A549 (cell line): ENCODE measurements at regions not wholly inside any gene's neighbourhood (a gene's known extent, or its start where the extent isn't known, plus 50 kb on each side); places are given as distances from the start of the nearest gene placed in this dataset.

Experiments used
- ATAC-seq, 2 experiments: fragments of 200-7000 bp in 1 of 2; fragments of >200 bp in 1 of 2; cut with Nextera tagmentation in 1 of 2; cut with Tn5 transposase in 1 of 2; 3 replicates each; pipeline versions ENCODE4 v1.8.0 to v1.9.1; 2018 to 2020; ENCODE audit warnings: mild to moderate bottlenecking in 1 of 2, moderate library complexity in 1 of 2
- CTCF ChIA-PET: fragments of 300-600 bp; sonication (Branson Sonifier 250); formaldehyde crosslinking; extraction: SDS; loops from one replicate; lab custom pipeline; 2021; ENCODE audit warnings: antibody characterized with exemption, inconsistent platforms; lab: Yijun Ruan, JAX
- POLR2A ChIA-PET: fragments of 350-600 bp; formaldehyde crosslinking; extraction: SDS; loops from one replicate; lab custom pipeline; 2021; ENCODE audit warnings: antibody characterized with exemption, inconsistent platforms; lab: Yijun Ruan, JAX
- DNase-seq, 2 experiments: peaks; one replicate each; pipeline versions ENCODE4 v3.0.0 to v3.0.0-alpha.2; 2011 to 2016; ENCODE audit warnings: low read depth in 1 of 2, low spot score in 1 of 2
- FAIRE-seq: peaks from 2 replicates; lab custom pipeline; 2011; peaks lifted over from hg19 to GRCh38; lab: Jason Lieb, UNC
- H3K27ac ChIP-seq, 2 experiments: fragments of >200 bp; sonication (Bioruptor Twin); formaldehyde crosslinking; 3 replicates each; pipeline ENCODE4 v1.5.1; 2016 to 2017
- H3K4me1 ChIP-seq: fragments of >200 bp; sonication (Bioruptor Twin); formaldehyde crosslinking; 3 replicates; pipeline ENCODE4 v1.6.1; 2016
- H3K4me2 ChIP-seq: fragments of >200 bp; sonication (Bioruptor Twin); formaldehyde crosslinking; 3 replicates; pipeline ENCODE4 v1.6.1; 2016
- H3K4me3 ChIP-seq: fragments of >200 bp; sonication (Bioruptor Twin); formaldehyde crosslinking; 3 replicates; pipeline ENCODE4 v1.5.1; 2016
- H3K9me3 ChIP-seq: fragments of >200 bp; sonication (Bioruptor Twin); formaldehyde crosslinking; 3 replicates; pipeline ENCODE4 v1.6.1; 2016
- ATOH8 ChIP-seq: fragments of 250-450 bp; sonication (Bioruptor Pico); IDR thresholded peaks from 2 replicates; pipeline ENCODE4 v1.5.0; 2020; ENCODE audit warnings: low read depth, mild to moderate bottlenecking, moderate library complexity
- BHLHE40 ChIP-seq: IDR thresholded peaks from 2 replicates; pipeline ENCODE4 v1.6.1; 2012; ENCODE audit warnings: low read depth, low read length, inconsistent platforms
- CEBPB ChIP-seq, 2 experiments: fragments of >200 bp in 1 of 2; sonication (Bioruptor Twin) in 1 of 2; formaldehyde crosslinking in 1 of 2; IDR thresholded peaks; 2 replicates each; pipeline ENCODE4 v1.6.1; 2012 to 2016
- CHD4 ChIP-seq: fragments of 200-600 bp; sonication (generic); IDR thresholded peaks from 2 replicates; pipeline ENCODE4 v1.6.1; 2016; ENCODE audit warnings: antibody characterized with exemption, mild to moderate bottlenecking, borderline replicate concordance
- EHMT2 ChIP-seq: fragments of 200-600 bp; sonication (generic); IDR thresholded peaks from 2 replicates; pipeline ENCODE4 v1.6.1; 2016; ENCODE audit warnings: antibody characterized with exemption, low read depth, mild to moderate bottlenecking, moderate library complexity
- EP300 ChIP-seq, 2 experiments: fragments of >200 bp; sonication (Bioruptor Twin); formaldehyde crosslinking; IDR thresholded peaks; 2 replicates in 1 of 2; 3 replicates in 1 of 2; pipeline ENCODE4 v1.6.1; 2016 to 2017
- HES2 ChIP-seq: fragments of >200 bp; sonication (Bioruptor Twin); formaldehyde crosslinking; IDR thresholded peaks from 2 replicates; pipeline ENCODE4 v1.6.1; 2016
- HOXB5 ChIP-seq: fragments of 250-450 bp; sonication (Bioruptor Pico); IDR thresholded peaks from 2 replicates; pipeline ENCODE4 v1.5.0; 2020; ENCODE audit warnings: mild to moderate bottlenecking, moderate library complexity
- KDM1A ChIP-seq: fragments of 200-600 bp; sonication (generic); IDR thresholded peaks from 2 replicates; pipeline ENCODE4 v1.6.1; 2016; ENCODE audit warnings: low read depth, mild to moderate bottlenecking
- KDM5A ChIP-seq: fragments of 200-600 bp; sonication (generic); IDR thresholded peaks from 2 replicates; pipeline ENCODE4 v1.6.1; 2016; ENCODE audit warnings: antibody characterized with exemption, mild to moderate bottlenecking
- MAFK ChIP-seq: fragments of 450-650 bp; IDR thresholded peaks from 2 replicates; pipeline ENCODE4 v1.6.1; 2014; ENCODE audit not compliant: partially characterized antibody
- MAX ChIP-seq: IDR thresholded peaks from 2 replicates; pipeline ENCODE4 v1.6.1; 2012
- MYC ChIP-seq: IDR thresholded peaks from 2 replicates; pipeline ENCODE4 v1.6.1; 2012; ENCODE audit warnings: mild to moderate bottlenecking, inconsistent platforms, low read length, improper control_type of control experiment, borderline replicate concordance
- NFE2L2 ChIP-seq: fragments of 150-350 bp; conservative IDR thresholded peaks from 2 replicates; pipeline ENCODE4 v1.6.1; 2014; ENCODE audit warnings: low read length
- NPAS2 ChIP-seq: fragments of 250-450 bp; sonication (Bioruptor Pico); IDR thresholded peaks from 2 replicates; pipeline ENCODE4 v1.8.0; 2022; ENCODE audit warnings: mild to moderate bottlenecking, moderate library complexity, borderline replicate concordance
- PHF8 ChIP-seq: fragments of 200-600 bp; sonication (generic); IDR thresholded peaks from 2 replicates; pipeline ENCODE4 v1.6.1; 2016; ENCODE audit warnings: low read depth, mild to moderate bottlenecking, antibody characterized with exemption, moderate library complexity, borderline replicate concordance
- RAD21 ChIP-seq, 2 experiments: fragments of >200 bp in 1 of 2; sonication (Bioruptor Twin) in 1 of 2; formaldehyde crosslinking in 1 of 2; IDR thresholded peaks in 1 of 2; conservative IDR thresholded peaks in 1 of 2; 2 replicates in 1 of 2; 3 replicates in 1 of 2; pipeline ENCODE4 v1.6.1; 2012 to 2018; ENCODE audit warnings: inconsistent platforms in 1 of 2
- RFX5 ChIP-seq: fragments of 450-650 bp; IDR thresholded peaks from 2 replicates; pipeline ENCODE4 v1.7.1; 2014; ENCODE audit warnings: antibody characterized with exemption, mild to moderate bottlenecking, moderate library complexity
- RNF2 ChIP-seq: fragments of 200-600 bp; sonication (generic); IDR thresholded peaks from 2 replicates; pipeline ENCODE4 v1.6.1; 2016; ENCODE audit warnings: low read depth, mild to moderate bottlenecking, antibody characterized with exemption, moderate library complexity, borderline replicate concordance
- SMC3 ChIP-seq: fragments of >200 bp; sonication (Bioruptor Twin); formaldehyde crosslinking; IDR thresholded peaks from 3 replicates; pipeline ENCODE4 v1.6.1; 2018; ENCODE audit warnings: inconsistent platforms
- SREBF2 ChIP-seq: fragments of 450-650 bp; IDR thresholded peaks from 2 replicates; pipeline ENCODE4 v1.6.1; 2014; ENCODE audit warnings: mild to moderate bottlenecking, moderate library complexity
- TP53 ChIP-seq: fragments of 250-450 bp; sonication (Bioruptor Pico); IDR thresholded peaks from 2 replicates; pipeline ENCODE4 v1.5.0; 2021; ENCODE audit warnings: mild to moderate bottlenecking, moderate library complexity
- WGBS: methylation state at CpG from one replicate; pipeline ENCODE4 v1.1.6; 2017; ENCODE audit errors: missing lambda C conversion rate; 5-methylcytosine and 5-hydroxymethylcytosine counted together
- TF ChIP-seq, protein P1 (sequence below): fragments of 200-600 bp; sonication (generic); IDR thresholded peaks from 2 replicates; pipeline ENCODE4 v1.6.1; 2016; ENCODE audit warnings: antibody characterized with exemption, mild to moderate bottlenecking, moderate library complexity

- ATAC-seq (peak in 1 of 2 experiments; percentile 33; a peak in 1 of 6 replicates), DNase-seq (peak in 1 of 2 experiments; percentile 16), FAIRE-seq (no peak)
- Histone ChIP-seq H3K9me3 (no peaks in the 10 kb centered on the region), H3K4me1 (peaks cover 7% of the 10 kb centered on the region; the same call in 2 of the 3 replicates), H3K27ac (no peak overlapping the region), H3K4me3 (no peak overlapping the region), H3K4me2 (no peak overlapping the region)
- CTCF ChIA-PET, result no interaction called here
- no peak for TF ChIP-seq HOXB5
- peak; percentile 25 for TF ChIP-seq MAFK
- 66% methylated on average over 3 of the region's 3 CpGs for WGBS
- POLR2A ChIA-PET, result no interaction called here
These were observed 424.4 kb upstream of the RGPD4 start for GRCh38 chr2:107402330-107402729.

DNA sequence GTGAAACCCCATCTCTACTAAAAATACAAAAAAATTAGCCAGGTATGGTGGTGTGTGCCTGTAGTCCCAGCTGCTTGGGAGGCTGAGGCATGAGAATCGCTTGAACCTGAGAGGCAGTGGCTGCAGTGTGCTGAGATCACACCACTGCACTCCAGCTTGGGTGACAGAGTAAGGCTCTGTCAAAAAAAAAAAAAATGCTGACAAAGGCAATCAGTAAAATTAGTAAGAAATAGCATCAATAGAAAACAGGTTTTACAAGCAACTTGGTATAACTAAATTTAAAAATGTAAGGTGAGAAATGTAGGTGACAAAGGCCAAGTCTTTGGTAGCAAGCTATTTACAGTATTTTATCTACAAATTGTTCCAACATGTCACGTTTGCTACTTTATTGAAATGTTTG lies 421.4 kb upstream of the RGPD4 start:
- peaks cover 7% of the 10 kb centered on the region; the same call in 2 of the 3 replicates for H3K4me1 ChIP-seq
- TF ChIP-seq MYC (no peak), CHD4 (no peak), MAFK (peak; percentile 73), HES2 (no peak), ATOH8 (CRISPR knock-in tag) (no peak), EP300 (IDR thresholded peaks at IDR 0.05) (no peak), RFX5 (no peak), MAX (no peak), NPAS2 (CRISPR knock-in tag) (no peak)
- H3K27ac ChIP-seq, result no peak overlapping the region
- no peak for FAIRE-seq
- no peaks in the 10 kb centered on the region for H3K9me3 ChIP-seq
- 65% methylated on average over 2 of the region's 2 CpGs for WGBS
- ChIA-PET CTCF (no interaction called here), POLR2A (no interaction called here)
- no peak overlapping the region for H3K4me3 ChIP-seq
- no peak overlapping the region for H3K4me2 ChIP-seq
- no peak for ATAC-seq
- no peak for DNase-seq

- TF ChIP-seq SMC3, result no peak
- TF ChIP-seq MYC, result no peak
- TF ChIP-seq RNF2, result no peak
- TF ChIP-seq PHF8, result no peak
- no peak for TF ChIP-seq RAD21 (conservative IDR thresholded peaks at IDR 0.05 in 1 of 2, IDR thresholded peaks at IDR 0.05 in 1 of 2)
- no peak for TF ChIP-seq NPAS2 (CRISPR knock-in tag)
- TF ChIP-seq SREBF2, result no peak
- TF ChIP-seq EHMT2, result no peak
- TF ChIP-seq EP300 (IDR thresholded peaks at IDR 0.05), result no peak
- no peak for TF ChIP-seq CEBPB (IDR thresholded peaks at IDR 0.05)
- TF ChIP-seq, protein P1, sequence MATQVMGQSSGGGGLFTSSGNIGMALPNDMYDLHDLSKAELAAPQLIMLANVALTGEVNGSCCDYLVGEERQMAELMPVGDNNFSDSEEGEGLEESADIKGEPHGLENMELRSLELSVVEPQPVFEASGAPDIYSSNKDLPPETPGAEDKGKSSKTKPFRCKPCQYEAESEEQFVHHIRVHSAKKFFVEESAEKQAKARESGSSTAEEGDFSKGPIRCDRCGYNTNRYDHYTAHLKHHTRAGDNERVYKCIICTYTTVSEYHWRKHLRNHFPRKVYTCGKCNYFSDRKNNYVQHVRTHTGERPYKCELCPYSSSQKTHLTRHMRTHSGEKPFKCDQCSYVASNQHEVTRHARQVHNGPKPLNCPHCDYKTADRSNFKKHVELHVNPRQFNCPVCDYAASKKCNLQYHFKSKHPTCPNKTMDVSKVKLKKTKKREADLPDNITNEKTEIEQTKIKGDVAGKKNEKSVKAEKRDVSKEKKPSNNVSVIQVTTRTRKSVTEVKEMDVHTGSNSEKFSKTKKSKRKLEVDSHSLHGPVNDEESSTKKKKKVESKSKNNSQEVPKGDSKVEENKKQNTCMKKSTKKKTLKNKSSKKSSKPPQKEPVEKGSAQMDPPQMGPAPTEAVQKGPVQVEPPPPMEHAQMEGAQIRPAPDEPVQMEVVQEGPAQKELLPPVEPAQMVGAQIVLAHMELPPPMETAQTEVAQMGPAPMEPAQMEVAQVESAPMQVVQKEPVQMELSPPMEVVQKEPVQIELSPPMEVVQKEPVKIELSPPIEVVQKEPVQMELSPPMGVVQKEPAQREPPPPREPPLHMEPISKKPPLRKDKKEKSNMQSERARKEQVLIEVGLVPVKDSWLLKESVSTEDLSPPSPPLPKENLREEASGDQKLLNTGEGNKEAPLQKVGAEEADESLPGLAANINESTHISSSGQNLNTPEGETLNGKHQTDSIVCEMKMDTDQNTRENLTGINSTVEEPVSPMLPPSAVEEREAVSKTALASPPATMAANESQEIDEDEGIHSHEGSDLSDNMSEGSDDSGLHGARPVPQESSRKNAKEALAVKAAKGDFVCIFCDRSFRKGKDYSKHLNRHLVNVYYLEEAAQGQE, result no peak
- no peak for TF ChIP-seq NFE2L2
- no peak for TF ChIP-seq BHLHE40
- no peak for TF ChIP-seq KDM1A
- no peak for TF ChIP-seq KDM5A
- TF ChIP-seq TP53 (CRISPR knock-in tag), result no peak
- H3K4me3 ChIP-seq, result no peak overlapping the region
- H3K9me3 ChIP-seq, result no peaks in the 10 kb centered on the region
- H3K4me2 ChIP-seq, result no peak overlapping the region
- FAIRE-seq (no peak), DNase-seq (no peak), ATAC-seq (no peak)
- H3K4me1 ChIP-seq, result peaks cover 7% of the 10 kb centered on the region; the same call in 2 of the 3 replicates
- CTCF ChIA-PET, result interaction anchor here (0.6 kb wide), 1 partner anchor 36 kb away, joined by 3 read pairs; no protein-coding TSS in a partner anchor
- H3K27ac ChIP-seq, result no peak overlapping the region
- POLR2A ChIA-PET, result no interaction called here
- WGBS, result 61% methylated on average over 3 of the region's 3 CpGs
These were observed 419.7 kb upstream of the RGPD4 start for GRCh38 chr2:107407017-107407416.
